WTC11 (cell line): ENCODE measurements at regions not wholly inside any gene's neighbourhood (a gene's known extent, or its start where the extent isn't known, plus 50 kb on each side); places are given as distances from the start of the nearest gene placed in this dataset.

Experiments
- ATAC-seq: fragments of 200-7000 bp; cut with Tn5 transposase; 2 replicates; pipeline ENCODE4 v1.10.0; 2021; ENCODE audit warnings: mild to moderate bottlenecking, moderate library complexity
- CTCF ChIA-PET: fragments of 300-600 bp; sonication (Branson Sonifier 250); formaldehyde crosslinking; loops from one replicate; lab custom pipeline; 2021; ENCODE audit warnings: antibody characterized with exemption; lab: Charles Lee
- POLR2A ChIA-PET: fragments of 350-600 bp; sonication (Branson Sonifier 250); formaldehyde crosslinking; loops from one replicate; lab custom pipeline; 2021; ENCODE audit warnings: antibody characterized with exemption; lab: Charles Lee
- DNase-seq: peaks from one replicate; pipeline ENCODE4 v3.0.0; 2021; ENCODE audit warnings: low spot score
- H3K27ac Mint-ChIP-seq: 2 replicates; pipeline ENCODE4 v1.8.0; 2021; ENCODE audit warnings: mixed read lengths
- H3K27me3 Mint-ChIP-seq: 2 replicates; pipeline ENCODE4 v1.8.0; 2021; ENCODE audit warnings: low read depth, mild to moderate bottlenecking, moderate library complexity, mixed read lengths
- H3K36me3 Mint-ChIP-seq: 2 replicates; pipeline ENCODE4 v1.8.0; 2021; ENCODE audit warnings: mixed read lengths
- H3K4me1 Mint-ChIP-seq: 2 replicates; pipeline ENCODE4 v1.8.0; 2022; ENCODE audit warnings: mixed read lengths
- H3K4me3 Mint-ChIP-seq: 2 replicates; pipeline ENCODE4 v1.8.0; 2021; ENCODE audit warnings: mild to moderate bottlenecking, moderate library complexity, mixed read lengths
- H3K9me3 Mint-ChIP-seq: 2 replicates; pipeline ENCODE4 v1.8.0; 2021; ENCODE audit warnings: mixed read lengths
- AR ChIP-seq: fragments of 250-450 bp; sonication (Bioruptor Pico); IDR thresholded peaks from 2 replicates; pipeline ENCODE4 v1.9.0; 2021; ENCODE audit warnings: mild to moderate bottlenecking
- CDX4 ChIP-seq: fragments of 250-450 bp; sonication (Bioruptor Pico); IDR thresholded peaks from 2 replicates; pipeline ENCODE4 v1.9.0; 2021; ENCODE audit warnings: moderate library complexity, mild to moderate bottlenecking, inconsistent platforms, borderline replicate concordance
- CREB1 ChIP-seq: sonication (generic); formaldehyde crosslinking; IDR thresholded peaks from 2 replicates; pipeline ENCODE4 v1.8.0; 2023; ENCODE audit warnings: mild to moderate bottlenecking, missing genetic modification reagents
- CREM ChIP-seq: sonication (generic); formaldehyde crosslinking; IDR thresholded peaks from 2 replicates; pipeline ENCODE4 v1.8.1; 2022; ENCODE audit warnings: mild to moderate bottlenecking, missing genetic modification reagents, moderate library complexity
- ELF4 ChIP-seq: sonication (generic); formaldehyde crosslinking; IDR thresholded peaks from 2 replicates; pipeline ENCODE4 v1.8.1; 2022; ENCODE audit warnings: low read depth, mild to moderate bottlenecking, moderate library complexity, missing genetic modification reagents
- EMX1 ChIP-seq: fragments of 250-450 bp; sonication (Bioruptor Pico); IDR thresholded peaks from 2 replicates; pipeline ENCODE4 v1.8.0; 2021; ENCODE audit warnings: mild to moderate bottlenecking
- ETV6 ChIP-seq: sonication (generic); formaldehyde crosslinking; IDR thresholded peaks from 2 replicates; pipeline ENCODE4 v1.8.1; 2022; ENCODE audit warnings: mild to moderate bottlenecking, missing genetic modification reagents
- FOXP1 ChIP-seq: sonication (generic); formaldehyde crosslinking; IDR thresholded peaks from 2 replicates; pipeline ENCODE4 v1.8.0; 2022; ENCODE audit warnings: missing genetic modification reagents, mild to moderate bottlenecking, moderate library complexity, borderline replicate concordance
- FOXP4 ChIP-seq: sonication (generic); formaldehyde crosslinking; IDR thresholded peaks from 2 replicates; pipeline ENCODE4 v1.8.0; 2022; ENCODE audit warnings: mild to moderate bottlenecking, missing genetic modification reagents
- IRF1 ChIP-seq: sonication (generic); formaldehyde crosslinking; IDR thresholded peaks from 2 replicates; pipeline ENCODE4 v1.8.0; 2023; ENCODE audit warnings: missing genetic modification reagents
- IRF2 ChIP-seq: sonication (generic); formaldehyde crosslinking; IDR thresholded peaks from 2 replicates; pipeline ENCODE4 v1.8.0; 2022; ENCODE audit warnings: low read depth, missing genetic modification reagents, borderline replicate concordance
- NFE2L1 ChIP-seq: sonication (generic); formaldehyde crosslinking; IDR thresholded peaks from 2 replicates; pipeline ENCODE4 v1.8.1; 2023; ENCODE audit warnings: missing genetic modification reagents
- NFYB ChIP-seq: sonication (generic); formaldehyde crosslinking; conservative IDR thresholded peaks from 2 replicates; pipeline ENCODE4 v1.8.0; 2022; ENCODE audit warnings: low read depth, missing genetic modification reagents
- RORB ChIP-seq: fragments of 250-450 bp; sonication (Bioruptor Pico); IDR thresholded peaks from 2 replicates; pipeline ENCODE4 v1.9.0; 2021; ENCODE audit warnings: mild to moderate bottlenecking
- SMAD4 ChIP-seq: sonication (generic); formaldehyde crosslinking; IDR thresholded peaks from 2 replicates; pipeline ENCODE4 v1.8.0; 2022; ENCODE audit warnings: mild to moderate bottlenecking, missing genetic modification reagents
- TCF7 ChIP-seq: sonication (generic); formaldehyde crosslinking; IDR thresholded peaks from 2 replicates; pipeline ENCODE4 v1.8.0; 2022; ENCODE audit warnings: mild to moderate bottlenecking, low read depth, missing genetic modification reagents, moderate library complexity
- TEAD1 ChIP-seq: sonication (generic); formaldehyde crosslinking; IDR thresholded peaks from 2 replicates; pipeline ENCODE4 v1.8.0; 2022; ENCODE audit warnings: mild to moderate bottlenecking, missing genetic modification reagents
- ZBTB43 ChIP-seq: sonication (generic); formaldehyde crosslinking; IDR thresholded peaks from 2 replicates; pipeline ENCODE4 v1.8.1; 2023; ENCODE audit warnings: mild to moderate bottlenecking, missing genetic modification reagents
- ZMAT4 ChIP-seq: fragments of 250-450 bp; sonication (Bioruptor Pico); IDR thresholded peaks from 2 replicates; pipeline ENCODE4 v1.9.0; 2021; ENCODE audit warnings: mild to moderate bottlenecking
- ZNF232 ChIP-seq: sonication (generic); formaldehyde crosslinking; IDR thresholded peaks from 2 replicates; pipeline ENCODE4 v1.8.0; 2022; ENCODE audit warnings: mild to moderate bottlenecking, missing genetic modification reagents
- ZNF281 ChIP-seq: sonication (generic); formaldehyde crosslinking; IDR thresholded peaks from 2 replicates; pipeline ENCODE4 v1.8.0; 2023; ENCODE audit warnings: mild to moderate bottlenecking, missing genetic modification reagents
- ZNF416 ChIP-seq: fragments of 250-450 bp; sonication (Bioruptor Pico); IDR thresholded peaks from 2 replicates; pipeline ENCODE4 v1.9.0; 2021; ENCODE audit warnings: mild to moderate bottlenecking, inconsistent platforms
- ZNF671 ChIP-seq: fragments of 250-450 bp; sonication (Bioruptor Pico); IDR thresholded peaks from 2 replicates; pipeline ENCODE4 v1.8.0; 2021; ENCODE audit warnings: mild to moderate bottlenecking

- TF ChIP-seq ETV6 (CRISPR knock-in tag) (no peak), IRF1 (CRISPR knock-in tag) (no peak), ZNF416 (CRISPR knock-in tag) (no peak), CREM (CRISPR knock-in tag) (no peak), EMX1 (CRISPR knock-in tag) (no peak), ZNF671 (CRISPR knock-in tag) (no peak), NFYB (CRISPR knock-in tag) (no peak), RORB (CRISPR knock-in tag) (no peak), ZBTB43 (CRISPR knock-in tag) (no peak), ZMAT4 (no peak), FOXP4 (CRISPR knock-in tag) (no peak), TEAD1 (CRISPR knock-in tag) (no peak), TCF7 (CRISPR knock-in tag) (no peak)
- ATAC-seq (no peak), DNase-seq (no peak)
- H3K9me3 Mint-ChIP-seq, result 0 out of 2 replicates have a peak, but pooled peaks cover 3% of the 10 kb centered on the region
- no peaks in the 10 kb centered on the region for H3K36me3 Mint-ChIP-seq
- H3K4me3 Mint-ChIP-seq, result no peak overlapping the region
- no peaks in the 10 kb centered on the region for H3K4me1 Mint-ChIP-seq
- ChIA-PET POLR2A (no interaction called here), CTCF (no interaction called here)
- H3K27me3 Mint-ChIP-seq, result no peaks in the 10 kb centered on the region
- H3K27ac Mint-ChIP-seq, result no peak overlapping the region
Observed at GRCh38 chr7:13386741-13387140, 602.7 kb downstream of the ETV1 start.

GRCh38 chr7:13407911-13408310, 581.6 kb downstream of the ETV1 start:
- no peaks in the 10 kb centered on the region for H3K27me3 Mint-ChIP-seq
- H3K9me3 Mint-ChIP-seq, result no peaks in the 10 kb centered on the region
- no peak overlapping the region for H3K27ac Mint-ChIP-seq
- no peaks in the 10 kb centered on the region for H3K4me1 Mint-ChIP-seq
- H3K4me3 Mint-ChIP-seq, result no peak overlapping the region
- H3K36me3 Mint-ChIP-seq, result no peaks in the 10 kb centered on the region
- ATAC-seq, result no peak
- no peak for DNase-seq
- TF ChIP-seq NFYB (CRISPR knock-in tag) (no peak), IRF2 (CRISPR knock-in tag) (no peak), SMAD4 (CRISPR knock-in tag) (no peak), ELF4 (no peak), ZNF671 (CRISPR knock-in tag) (no peak), ZNF281 (CRISPR knock-in tag) (no peak), AR (CRISPR knock-in tag) (no peak), FOXP1 (no peak), ZNF232 (CRISPR knock-in tag) (no peak), CREB1 (CRISPR knock-in tag) (no peak), NFE2L1 (CRISPR knock-in tag) (no peak), CDX4 (CRISPR knock-in tag) (no peak), CREM (CRISPR knock-in tag) (no peak)
- CTCF ChIA-PET, result no interaction called here
- POLR2A ChIA-PET, result no interaction called here
